Vagina (tissue), 2 donors: ENCODE measurements at regions not wholly inside any gene's neighbourhood (a gene's known extent, or its start where the extent isn't known, plus 50 kb on each side); places are given as distances from the start of the nearest gene placed in this dataset.

Source experiments
- DNase-seq, 2 donors: peaks; one replicate each; pipeline ENCODE4 v3.0.0-alpha.2; 2017; ENCODE audit errors: extremely low spot score in 2 of 2
- H3K27ac ChIP-seq: fragments of 200-600 bp; sonication (generic); one replicate; pipeline ENCODE4 v1.5.1; 2019
- H3K27me3 ChIP-seq: fragments of 200-600 bp; sonication (generic); one replicate; pipeline ENCODE4 v1.5.1; 2019
- H3K36me3 ChIP-seq, 2 donors: fragments of 200-600 bp; sonication (generic); one replicate each; pipeline ENCODE4 v1.5.1; 2017 to 2019
- H3K4me1 ChIP-seq: fragments of 200-600 bp; sonication (generic); one replicate; pipeline ENCODE4 v1.5.1; 2019
- H3K4me3 ChIP-seq, 2 donors: fragments of 200-600 bp; sonication (generic); 1 replicate in 1 of 2; 2 replicates in 1 of 2; pipeline ENCODE4 v1.5.1; 2016 to 2019
- H3K9me3 ChIP-seq: fragments of 200-600 bp; sonication (generic); one replicate; pipeline ENCODE4 v1.5.1; 2019
- POLR2A ChIP-seq, 2 donors: fragments of 450-650 bp; IDR thresholded peaks; one replicate each; pipeline ENCODE4 v1.6.1; 2017; ENCODE audit warnings: antibody characterized with exemption in 2 of 2, mild to moderate bottlenecking in 2 of 2, moderate library complexity in 2 of 2
- POLR2AphosphoS5 ChIP-seq, 2 donors: sonication (generic); formaldehyde crosslinking; IDR thresholded peaks; one replicate each; pipeline ENCODE4 v1.9.0; 2017; ENCODE audit warnings: antibody characterized with exemption in 2 of 2, mild to moderate bottlenecking in 2 of 2, low read depth in 1 of 2; ENCODE audit not compliant: insufficient read depth in 1 of 2
- intact Hi-C: fragments of 100-400 bp; cut with DNase I; formaldehyde crosslinking; loops from one replicate; pipeline ENCODE4 v1.15.1; 2023
- TF ChIP-seq, protein P1 (sequence below), 3 experiments: fragments of 450-650 bp in 2 of 3; fragments of 200-600 bp in 1 of 3; sonication (generic) in 1 of 3; IDR thresholded peaks; one replicate each; pipeline ENCODE4 v1.5.1; 2017 to 2019; ENCODE audit warnings: antibody characterized with exemption in 3 of 3, mild to moderate bottlenecking in 2 of 3, moderate library complexity in 2 of 3

GRCh38 chr2:234372506-234372905 lies 124.4 kb downstream of the ARL4C start:
- no peaks in the 10 kb centered on the region for H3K9me3 ChIP-seq
- no peak for DNase-seq
- no peak for TF ChIP-seq POLR2A (IDR thresholded peaks at IDR 0.05)
- no peak for TF ChIP-seq POLR2AphosphoS5 (IDR thresholded peaks at IDR 0.05; ENCODE audit: insufficient read depth in 1 of 2, low read depth in 1 of 2)
- TF ChIP-seq, protein P1, sequence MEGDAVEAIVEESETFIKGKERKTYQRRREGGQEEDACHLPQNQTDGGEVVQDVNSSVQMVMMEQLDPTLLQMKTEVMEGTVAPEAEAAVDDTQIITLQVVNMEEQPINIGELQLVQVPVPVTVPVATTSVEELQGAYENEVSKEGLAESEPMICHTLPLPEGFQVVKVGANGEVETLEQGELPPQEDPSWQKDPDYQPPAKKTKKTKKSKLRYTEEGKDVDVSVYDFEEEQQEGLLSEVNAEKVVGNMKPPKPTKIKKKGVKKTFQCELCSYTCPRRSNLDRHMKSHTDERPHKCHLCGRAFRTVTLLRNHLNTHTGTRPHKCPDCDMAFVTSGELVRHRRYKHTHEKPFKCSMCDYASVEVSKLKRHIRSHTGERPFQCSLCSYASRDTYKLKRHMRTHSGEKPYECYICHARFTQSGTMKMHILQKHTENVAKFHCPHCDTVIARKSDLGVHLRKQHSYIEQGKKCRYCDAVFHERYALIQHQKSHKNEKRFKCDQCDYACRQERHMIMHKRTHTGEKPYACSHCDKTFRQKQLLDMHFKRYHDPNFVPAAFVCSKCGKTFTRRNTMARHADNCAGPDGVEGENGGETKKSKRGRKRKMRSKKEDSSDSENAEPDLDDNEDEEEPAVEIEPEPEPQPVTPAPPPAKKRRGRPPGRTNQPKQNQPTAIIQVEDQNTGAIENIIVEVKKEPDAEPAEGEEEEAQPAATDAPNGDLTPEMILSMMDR (IDR thresholded peaks at IDR 0.05): no peak
- intact Hi-C loops: no loop called here
- H3K4me1 ChIP-seq: peaks cover 28% of the 10 kb centered on the region
- no peak overlapping the region for H3K4me3 ChIP-seq
- no peaks in the 10 kb centered on the region for H3K36me3 ChIP-seq
- no peaks in the 10 kb centered on the region for H3K27me3 ChIP-seq
- no peak overlapping the region for H3K27ac ChIP-seq

DNA sequence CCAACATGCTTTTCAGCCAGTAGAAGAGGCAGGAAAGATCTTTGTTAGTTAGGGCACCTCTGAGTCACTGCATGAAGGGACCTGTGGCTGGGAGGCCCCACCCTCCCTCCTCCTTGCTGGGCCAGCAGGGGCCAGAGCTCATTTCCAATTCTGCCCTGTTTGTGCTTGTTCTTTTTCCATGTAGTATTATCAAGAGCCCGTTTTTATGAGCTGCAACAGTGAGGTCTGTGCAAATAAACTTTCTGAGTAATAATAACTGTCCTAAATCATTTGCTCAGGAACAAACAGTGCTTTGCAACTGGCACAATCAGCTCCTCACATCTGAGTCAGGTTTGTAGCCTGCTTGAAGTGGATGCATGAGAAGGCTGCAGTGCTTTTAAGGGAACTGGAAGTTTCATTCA lies 128.0 kb downstream of the ARL4C start:
- Histone ChIP-seq H3K27ac (peak overlapping the region; percentile 76), H3K4me1 (peaks cover 60% of the 10 kb centered on the region), H3K27me3 (no peaks in the 10 kb centered on the region), H3K4me3 (no peak overlapping the region), H3K36me3 (no peaks in the 10 kb centered on the region), H3K9me3 (no peaks in the 10 kb centered on the region)
- DNase-seq: no peak
- intact Hi-C loops: no loop called here
- no peak for TF ChIP-seq POLR2A (IDR thresholded peaks at IDR 0.05)
- TF ChIP-seq POLR2AphosphoS5 (IDR thresholded peaks at IDR 0.05; ENCODE audit: insufficient read depth in 1 of 2, low read depth in 1 of 2): peak; percentile 49 to 81
- TF ChIP-seq, protein P1 (IDR thresholded peaks at IDR 0.05): no peak

DNA sequence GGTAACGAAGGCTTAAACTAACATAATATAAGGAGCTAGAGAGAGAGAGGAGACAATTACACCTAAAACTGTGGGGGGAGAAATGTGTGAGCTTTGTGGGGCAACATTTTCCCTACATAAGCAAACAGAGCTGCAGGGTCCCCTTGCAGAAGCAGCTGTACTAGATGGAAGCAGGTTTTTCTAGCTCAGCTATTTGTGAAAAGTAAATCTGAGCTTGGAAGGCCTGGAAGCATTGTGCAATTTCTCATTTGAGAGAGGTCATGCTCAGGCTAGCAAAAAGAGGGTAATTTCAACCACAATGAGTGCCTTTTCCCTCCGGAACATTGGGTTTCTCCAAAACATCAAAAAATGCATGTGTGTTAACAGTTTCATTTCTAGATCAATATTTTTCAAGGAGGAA lies 130.0 kb downstream of the ARL4C start:
- DNase-seq: no peak
- H3K36me3 ChIP-seq: no peaks in the 10 kb centered on the region
- intact Hi-C loops: no loop called here
- TF ChIP-seq POLR2A (IDR thresholded peaks at IDR 0.05) (no peak), POLR2AphosphoS5 (IDR thresholded peaks at IDR 0.05; ENCODE audit: insufficient read depth in 1 of 2, low read depth in 1 of 2) (no peak)
- TF ChIP-seq, protein P1 (IDR thresholded peaks at IDR 0.05): no peak
- H3K27me3 ChIP-seq: no peaks in the 10 kb centered on the region
- peaks cover 72% of the 10 kb centered on the region for H3K4me1 ChIP-seq
- H3K4me3 ChIP-seq: no peak overlapping the region
- H3K27ac ChIP-seq: peak overlapping the region; percentile 57
- H3K9me3 ChIP-seq: no peaks in the 10 kb centered on the region

DNA sequence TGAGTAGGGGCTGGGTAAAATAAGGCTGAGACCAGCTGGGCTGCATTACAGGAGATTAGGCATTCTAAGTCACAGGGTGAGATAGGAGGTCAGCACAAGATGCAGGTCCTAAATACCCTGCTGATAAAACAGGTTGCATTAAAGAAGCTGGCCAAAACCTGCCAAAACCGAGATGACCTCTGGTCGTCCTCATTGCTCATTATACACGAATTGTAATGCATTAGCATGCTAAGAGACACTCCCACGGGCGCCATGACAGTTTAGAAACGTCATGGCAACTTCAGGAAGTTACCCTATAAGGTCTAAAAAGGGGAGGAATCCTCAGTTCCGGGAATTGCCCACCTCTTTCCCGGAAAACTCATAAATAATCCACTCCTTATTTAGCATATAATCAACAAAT lies 132.2 kb downstream of the ARL4C start:
- no peak overlapping the region for H3K4me3 ChIP-seq
- intact Hi-C loops: no loop called here
- H3K36me3 ChIP-seq: no peaks in the 10 kb centered on the region
- no peak for TF ChIP-seq POLR2AphosphoS5 (IDR thresholded peaks at IDR 0.05; ENCODE audit: insufficient read depth in 1 of 2, low read depth in 1 of 2)
- no peak overlapping the region for H3K27ac ChIP-seq
- H3K9me3 ChIP-seq: no peaks in the 10 kb centered on the region
- H3K4me1 ChIP-seq: peaks cover 70% of the 10 kb centered on the region
- H3K27me3 ChIP-seq: no peaks in the 10 kb centered on the region
- DNase-seq: no peak

DNA sequence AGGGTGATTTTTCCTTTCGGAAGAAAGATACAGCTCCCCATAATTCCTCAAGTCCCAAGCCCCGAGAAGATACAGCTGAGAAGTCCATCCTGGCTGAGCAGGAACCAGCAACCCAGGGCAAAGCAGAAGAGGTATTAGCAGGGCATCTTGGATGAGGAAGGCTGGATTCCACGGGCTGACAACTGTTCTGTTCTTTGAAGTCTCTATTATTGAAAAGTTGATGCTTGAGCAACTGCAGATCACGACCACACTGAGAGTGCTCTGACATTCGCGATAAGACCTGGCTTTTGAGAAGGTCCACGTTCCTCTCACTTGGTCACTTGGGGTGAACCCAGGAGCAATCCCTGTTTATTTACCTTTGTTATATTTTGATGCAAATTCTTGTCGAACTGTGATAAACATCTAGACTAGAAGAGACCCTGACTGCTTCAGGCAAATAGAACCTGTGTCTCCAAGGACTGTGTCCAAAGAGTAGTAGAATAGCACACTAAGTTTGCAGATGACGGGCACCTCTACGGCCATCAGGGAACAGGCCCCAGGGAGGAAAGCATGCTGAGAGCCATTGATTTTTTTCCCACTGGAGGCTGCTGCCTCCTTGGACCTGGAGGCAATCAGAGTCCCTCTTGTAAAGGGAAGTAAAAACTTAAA lies 133.1 kb downstream of the ARL4C start:
- H3K4me1 ChIP-seq: peaks cover 61% of the 10 kb centered on the region

More for the DNA sequence above, 133.1 kb downstream of the ARL4C start:
- no peaks in the 10 kb centered on the region for H3K27me3 ChIP-seq
- H3K9me3 ChIP-seq: no peaks in the 10 kb centered on the region
- no peak overlapping the region for H3K4me3 ChIP-seq
- H3K36me3 ChIP-seq: no peaks in the 10 kb centered on the region
- no peak for DNase-seq
- peak overlapping the region; percentile 27 for H3K27ac ChIP-seq
- TF ChIP-seq, protein P1 (IDR thresholded peaks at IDR 0.05): no peak
- TF ChIP-seq POLR2A (IDR thresholded peaks at IDR 0.05) (no peak), POLR2AphosphoS5 (IDR thresholded peaks at IDR 0.05; ENCODE audit: insufficient read depth in 1 of 2, low read depth in 1 of 2) (no peak)
- intact Hi-C loops: no loop called here
